OCI-LY7 (cell line): ENCODE measurements at regions not wholly inside any gene's neighbourhood (a gene's known extent, or its start where the extent isn't known, plus 50 kb on each side); places are given as distances from the start of the nearest gene placed in this dataset.

Experiments used
- BruUV-seq: library from RNA; stranded (reverse); fragments of 400-500 nt; replicated peaks from 2 replicates; lab custom pipeline; 2021; lab: Mats Ljungman, UMichigan
- CTCF ChIA-PET: fragments of 300-600 bp; sonication (Branson Sonifier 250); formaldehyde crosslinking; loops from one replicate; lab custom pipeline; 2022; ENCODE audit warnings: antibody characterized with exemption; ENCODE audit not compliant: unreplicated experiment; lab: Charles Lee
- POLR2A ChIA-PET: fragments of 300-600 bp; sonication (Branson Sonifier 250); formaldehyde crosslinking; loops from one replicate; lab custom pipeline; 2022; ENCODE audit warnings: antibody characterized with exemption; lab: Charles Lee
- DNase-seq: peaks from one replicate; pipeline ENCODE4 v3.0.0-alpha.2; 2015; ENCODE audit warnings: low spot score
- H2AFZ ChIP-seq: fragments of 200-600 bp; sonication (generic), shearing (Covaris generic); 2 replicates; pipeline ENCODE4 v1.6.1; 2014; ENCODE audit warnings: mild to moderate bottlenecking, antibody characterized with exemption, low read length, moderate library complexity
- H3K27ac ChIP-seq: fragments of 200-600 bp; sonication (generic); 2 replicates; pipeline ENCODE4 v1.5.1; 2014; ENCODE audit warnings: mixed run types, low read depth, mild to moderate bottlenecking, moderate library complexity, low read length, inconsistent platforms; ENCODE audit not compliant: poor library complexity, severe bottlenecking
- H3K36me3 ChIP-seq: fragments of 200-600 bp; sonication (generic); 2 replicates; pipeline ENCODE4 v1.6.1; 2014; ENCODE audit warnings: mild to moderate bottlenecking, antibody characterized with exemption, low read length, moderate library complexity, mixed read lengths; ENCODE audit not compliant: insufficient read depth
- H3K4me1 ChIP-seq: fragments of 200-600 bp; sonication (generic); 2 replicates; pipeline ENCODE4 v1.5.1; 2014; ENCODE audit warnings: mild to moderate bottlenecking, low read length; ENCODE audit not compliant: insufficient read depth, poor library complexity, severe bottlenecking
- H3K4me2 ChIP-seq: fragments of 200-600 bp; sonication (generic); 2 replicates; pipeline ENCODE4 v1.6.1; 2014; ENCODE audit warnings: mild to moderate bottlenecking, low read length
- H3K4me3 ChIP-seq: fragments of 200-600 bp; sonication (generic); 2 replicates; pipeline ENCODE4 v1.5.1; 2014; ENCODE audit warnings: mild to moderate bottlenecking, low read depth, low read length; ENCODE audit not compliant: poor library complexity, severe bottlenecking
- H3K79me2 ChIP-seq: fragments of 200-600 bp; sonication (generic); 2 replicates; pipeline ENCODE4 v1.6.1; 2016; ENCODE audit warnings: low read depth, mild to moderate bottlenecking, low read length, moderate library complexity, mixed read lengths; ENCODE audit not compliant: insufficient read depth
- H3K9me2 ChIP-seq: fragments of 200-600 bp; sonication (generic); 2 replicates; pipeline ENCODE4 v1.6.1; 2016; ENCODE audit warnings: mild to moderate bottlenecking, low read length, mixed read lengths; ENCODE audit not compliant: insufficient read depth
- H3K9me3 ChIP-seq: fragments of 200-600 bp; sonication (generic); 2 replicates; pipeline ENCODE4 v1.6.1; 2014; ENCODE audit warnings: mild to moderate bottlenecking, mixed run types, low read length, mixed read lengths
- H4K20me1 ChIP-seq: fragments of 200-600 bp; sonication (generic); 2 replicates; pipeline ENCODE4 v1.6.1; 2014; ENCODE audit warnings: mild to moderate bottlenecking, antibody characterized with exemption, low read length, moderate library complexity, mixed read lengths; ENCODE audit not compliant: insufficient read depth
- EZH2phosphoT487 ChIP-seq: fragments of 200-600 bp; sonication (generic); IDR thresholded peaks from 2 replicates; pipeline ENCODE4 v1.6.1; 2018; ENCODE audit warnings: low read depth, borderline replicate concordance, mild to moderate bottlenecking, mixed run types, antibody characterized with exemption, low read length, moderate library complexity, mixed read lengths
- intact Hi-C: fragments of 100-400 bp; cut with micrococcal nuclease; formaldehyde crosslinking; loops from one replicate; pipeline ENCODE4 v1.10.0; 2022; ENCODE audit not compliant: unreplicated experiment
- TF ChIP-seq, protein P1 (sequence below): fragments of 200-600 bp; sonication (generic); conservative IDR thresholded peaks from 2 replicates; pipeline ENCODE4 v1.5.1; 2014; ENCODE audit warnings: mild to moderate bottlenecking, antibody characterized with exemption, low read length, moderate library complexity, mixed read lengths

DNA sequence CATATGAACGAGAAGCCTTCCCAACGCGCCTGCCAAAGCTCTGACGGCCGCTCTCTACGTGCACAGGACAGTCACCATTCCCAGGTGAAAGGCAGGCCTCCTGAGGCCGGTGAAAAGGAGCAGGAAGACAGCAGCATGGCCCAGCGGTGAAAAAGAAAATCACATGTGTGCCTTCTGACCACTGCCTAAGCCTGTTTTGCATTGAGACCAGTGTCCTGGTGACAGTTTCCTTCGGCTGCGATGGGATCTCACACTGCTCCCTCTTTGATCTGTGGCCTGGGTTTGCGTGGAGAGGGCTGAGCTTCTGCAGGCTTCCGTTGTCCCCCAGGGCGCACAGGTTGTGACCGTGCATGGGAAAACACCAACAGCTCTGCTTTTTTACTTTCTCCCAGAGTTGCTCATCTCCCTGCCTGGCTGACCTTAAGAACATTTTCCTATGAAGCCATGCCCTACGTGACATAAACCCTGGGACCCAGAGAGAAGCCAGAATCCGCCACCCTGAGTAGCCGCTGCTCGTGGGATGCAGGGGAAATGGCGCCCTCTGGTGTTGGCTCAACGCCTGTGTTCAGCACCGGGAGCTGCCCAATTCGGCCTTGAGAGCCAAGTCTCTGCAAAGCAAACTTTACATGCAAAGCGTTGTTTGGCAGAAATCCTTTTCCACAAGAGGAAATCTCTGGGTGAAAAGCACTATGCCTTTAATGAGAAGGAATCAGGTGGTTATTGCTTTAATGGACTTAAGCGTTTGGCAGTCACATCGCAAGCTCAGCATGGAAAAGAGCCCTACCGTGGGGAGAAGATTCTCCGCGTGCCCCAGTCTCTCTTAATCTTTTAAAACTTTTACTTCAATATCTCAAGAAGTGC, 112.2 kb upstream of the GPR12 start:
- no peaks in the 10 kb centered on the region for H3K9me2 ChIP-seq
- H3K79me2 ChIP-seq, result no peaks in the 10 kb centered on the region
- H3K4me3 ChIP-seq, result no peak overlapping the region
- no peak overlapping the region for H3K27ac ChIP-seq
- no peaks in the 10 kb centered on the region for H3K9me3 ChIP-seq
- no peak overlapping the region for H3K4me2 ChIP-seq
- POLR2A ChIA-PET, result no interaction called here
- no peaks in the 10 kb centered on the region for H3K4me1 ChIP-seq
- no peak overlapping the region for H2AFZ ChIP-seq
- CTCF ChIA-PET, result no interaction called here
- TF ChIP-seq, protein P1, sequence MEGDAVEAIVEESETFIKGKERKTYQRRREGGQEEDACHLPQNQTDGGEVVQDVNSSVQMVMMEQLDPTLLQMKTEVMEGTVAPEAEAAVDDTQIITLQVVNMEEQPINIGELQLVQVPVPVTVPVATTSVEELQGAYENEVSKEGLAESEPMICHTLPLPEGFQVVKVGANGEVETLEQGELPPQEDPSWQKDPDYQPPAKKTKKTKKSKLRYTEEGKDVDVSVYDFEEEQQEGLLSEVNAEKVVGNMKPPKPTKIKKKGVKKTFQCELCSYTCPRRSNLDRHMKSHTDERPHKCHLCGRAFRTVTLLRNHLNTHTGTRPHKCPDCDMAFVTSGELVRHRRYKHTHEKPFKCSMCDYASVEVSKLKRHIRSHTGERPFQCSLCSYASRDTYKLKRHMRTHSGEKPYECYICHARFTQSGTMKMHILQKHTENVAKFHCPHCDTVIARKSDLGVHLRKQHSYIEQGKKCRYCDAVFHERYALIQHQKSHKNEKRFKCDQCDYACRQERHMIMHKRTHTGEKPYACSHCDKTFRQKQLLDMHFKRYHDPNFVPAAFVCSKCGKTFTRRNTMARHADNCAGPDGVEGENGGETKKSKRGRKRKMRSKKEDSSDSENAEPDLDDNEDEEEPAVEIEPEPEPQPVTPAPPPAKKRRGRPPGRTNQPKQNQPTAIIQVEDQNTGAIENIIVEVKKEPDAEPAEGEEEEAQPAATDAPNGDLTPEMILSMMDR, result peak; percentile 91
- no peak for TF ChIP-seq EZH2phosphoT487
- intact Hi-C loops, result loop anchor here (1.0 to 2.0 kb wide), 2 partner anchors 58 to 166 kb away; no protein-coding TSS in a partner anchor
- H3K36me3 ChIP-seq, result no peaks in the 10 kb centered on the region
- H4K20me1 ChIP-seq, result no peaks in the 10 kb centered on the region
- BruUV-seq, result no TSS peak
- peak; percentile 62 for DNase-seq

DNA sequence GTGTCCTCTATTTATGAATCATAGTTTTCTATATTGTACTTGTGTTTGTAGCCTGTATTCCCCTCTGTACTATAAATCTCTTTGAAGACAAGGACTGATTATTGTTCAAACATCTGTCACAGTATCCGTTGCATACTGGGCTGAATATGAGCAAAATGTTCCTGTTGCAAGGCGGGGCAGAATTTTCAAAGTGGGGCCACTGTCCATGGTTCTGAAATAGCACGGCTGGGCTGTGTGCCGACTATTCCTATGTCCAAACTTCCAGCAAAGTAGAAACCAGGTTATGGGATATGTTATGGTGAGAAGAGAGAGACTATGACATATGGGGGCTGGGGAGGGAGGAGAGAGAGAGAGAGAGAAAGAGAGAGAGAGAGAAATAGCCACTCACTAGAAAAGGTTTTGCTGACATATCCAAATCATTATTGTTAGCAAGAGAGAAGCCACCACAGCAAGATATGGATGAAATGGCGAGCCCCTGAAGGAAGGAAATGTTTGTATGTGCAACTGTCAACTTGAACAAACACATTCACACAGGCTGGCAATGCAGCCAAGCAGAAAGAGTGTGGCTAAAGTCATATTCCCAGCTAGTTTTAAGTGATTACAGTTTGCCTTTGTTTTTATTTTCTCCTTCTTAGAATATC, 107.0 kb upstream of the GPR12 start:
- Histone ChIP-seq H3K9me3 (no peaks in the 10 kb centered on the region), H3K9me2 (no peaks in the 10 kb centered on the region), H2AFZ (no peak overlapping the region), H3K36me3 (no peaks in the 10 kb centered on the region), H3K4me1 (no peaks in the 10 kb centered on the region), H3K79me2 (no peaks in the 10 kb centered on the region), H3K4me3 (no peak overlapping the region), H4K20me1 (no peaks in the 10 kb centered on the region), H3K4me2 (no peak overlapping the region), H3K27ac (no peak overlapping the region)
- TF ChIP-seq EZH2phosphoT487, result no peak
- TF ChIP-seq, protein P1, result no peak
- POLR2A ChIA-PET, result no interaction called here
- CTCF ChIA-PET, result no interaction called here
- intact Hi-C loops, result no loop called here
- DNase-seq, result peak; percentile 13
- BruUV-seq, result no TSS peak

DNA sequence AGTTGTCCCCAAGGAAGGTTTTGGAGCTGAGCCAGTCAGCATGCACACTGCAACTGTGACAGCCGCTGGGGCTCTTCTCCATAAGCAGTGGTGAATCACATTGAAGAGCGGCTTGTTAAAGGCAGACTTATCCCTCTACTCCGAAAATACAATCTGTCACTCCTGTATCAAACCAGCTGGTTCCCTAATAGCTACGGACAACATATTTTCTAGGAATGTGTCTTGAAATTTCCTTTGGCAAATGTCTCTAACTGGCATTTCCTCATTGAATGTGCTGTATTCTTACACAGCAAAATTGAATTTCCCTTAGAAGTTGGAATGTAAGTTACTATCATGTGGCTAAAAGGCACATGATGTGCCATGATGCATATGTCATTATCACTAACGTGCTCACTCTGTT, 104.0 kb upstream of the GPR12 start:
- Histone ChIP-seq H3K4me2 (no peak overlapping the region), H3K9me2 (no peaks in the 10 kb centered on the region), H3K4me1 (no peaks in the 10 kb centered on the region), H2AFZ (no peak overlapping the region), H4K20me1 (no peaks in the 10 kb centered on the region), H3K9me3 (no peaks in the 10 kb centered on the region), H3K79me2 (no peaks in the 10 kb centered on the region), H3K27ac (no peak overlapping the region), H3K36me3 (no peaks in the 10 kb centered on the region), H3K4me3 (no peak overlapping the region)
- ChIA-PET CTCF (no interaction called here), POLR2A (no interaction called here)
- TF ChIP-seq, protein P1, result no peak
- TF ChIP-seq EZH2phosphoT487, result no peak
- intact Hi-C loops, result no loop called here
- no peak for DNase-seq
- BruUV-seq, result no TSS peak
